Chondrocyte (in vitro differentiated cells): ENCODE measurements at regions not wholly inside any gene's neighbourhood (a gene's known extent, or its start where the extent isn't known, plus 50 kb on each side); places are given as distances from the start of the nearest gene placed in this dataset.

Source experiments
- DNase-seq: peaks from one replicate; pipeline ENCODE4 v3.0.0; 2021; ENCODE audit warnings: mixed read lengths, low spot score
- H3K27ac Mint-ChIP-seq: one replicate; pipeline ENCODE4 v1.8.0; 2021; ENCODE audit warnings: mild to moderate bottlenecking, moderate library complexity, mixed read lengths; ENCODE audit not compliant: unreplicated experiment
- H3K27me3 Mint-ChIP-seq: 2 replicates; pipeline ENCODE4 v1.8.0; 2021; ENCODE audit warnings: low read depth, mixed read lengths
- H3K36me3 Mint-ChIP-seq: 2 replicates; pipeline ENCODE4 v1.8.0; 2021; ENCODE audit warnings: low read depth, mixed read lengths
- H3K4me1 Mint-ChIP-seq: 2 replicates; pipeline ENCODE4 v1.8.0; 2021; ENCODE audit warnings: low read depth, mild to moderate bottlenecking, mixed read lengths
- H3K4me3 Mint-ChIP-seq: one replicate; pipeline ENCODE4 v1.8.0; 2021; ENCODE audit warnings: mild to moderate bottlenecking, moderate library complexity, mixed read lengths; ENCODE audit not compliant: unreplicated experiment
- H3K9me3 Mint-ChIP-seq: 2 replicates; pipeline ENCODE4 v1.8.0; 2021; ENCODE audit warnings: low read depth, mixed read lengths
- CTCF ChIP-seq: fragments of 200-600 bp; sonication (generic); IDR thresholded peaks from 2 replicates; pipeline ENCODE4 v1.5.0; 2021; ENCODE audit warnings: antibody characterized with exemption, mild to moderate bottlenecking, moderate library complexity

GRCh38 chr1:82944822-82945221 is 1054.1 kb downstream of the TTLL7 start:
- DNase-seq: no peak
- H3K4me3 Mint-ChIP-seq: no peak overlapping the region
- no peak for TF ChIP-seq CTCF
- H3K27ac Mint-ChIP-seq: no peak overlapping the region
- no peaks in the 10 kb centered on the region for H3K4me1 Mint-ChIP-seq
- H3K27me3 Mint-ChIP-seq: no peaks in the 10 kb centered on the region
- H3K9me3 Mint-ChIP-seq: no peaks in the 10 kb centered on the region
- H3K36me3 Mint-ChIP-seq: no peaks in the 10 kb centered on the region

GRCh38 chr1:82934074-82934473 is 1064.9 kb downstream of the TTLL7 start:
- DNase-seq: no peak
- Mint-ChIP-seq H3K27me3 (no peaks in the 10 kb centered on the region), H3K4me3 (no peak overlapping the region), H3K27ac (no peak overlapping the region), H3K36me3 (no peaks in the 10 kb centered on the region), H3K4me1 (no peaks in the 10 kb centered on the region), H3K9me3 (peaks cover 6% of the 10 kb centered on the region)
- TF ChIP-seq CTCF: no peak

- no peak overlapping the region for H3K4me3 Mint-ChIP-seq
- no peaks in the 10 kb centered on the region for H3K4me1 Mint-ChIP-seq
- no peak for TF ChIP-seq CTCF
- no peak overlapping the region for H3K27ac Mint-ChIP-seq
- peaks cover 6% of the 10 kb centered on the region for H3K9me3 Mint-ChIP-seq
- H3K27me3 Mint-ChIP-seq: no peaks in the 10 kb centered on the region
- no peak for DNase-seq
- no peaks in the 10 kb centered on the region for H3K36me3 Mint-ChIP-seq
Measured at GRCh38 chr1:82932727-82933126, 1066.2 kb downstream of the TTLL7 start.

GRCh38 chr1:82932207-82932606 is 1066.7 kb downstream of the TTLL7 start:
- no peak overlapping the region for H3K4me3 Mint-ChIP-seq

GRCh38 chr1:82931006-82931405 is 1067.9 kb downstream of the TTLL7 start:
- no peak for TF ChIP-seq CTCF
- H3K4me1 Mint-ChIP-seq: peaks cover 3% of the 10 kb centered on the region
- no peak for DNase-seq
- no peak overlapping the region for H3K4me3 Mint-ChIP-seq
- no peaks in the 10 kb centered on the region for H3K9me3 Mint-ChIP-seq
- no peak overlapping the region for H3K27ac Mint-ChIP-seq
- H3K27me3 Mint-ChIP-seq: no peaks in the 10 kb centered on the region
- no peaks in the 10 kb centered on the region for H3K36me3 Mint-ChIP-seq

More at GRCh38 chr1:82932207-82932606, 1066.7 kb downstream of the TTLL7 start:
- H3K36me3 Mint-ChIP-seq: no peaks in the 10 kb centered on the region
- H3K27ac Mint-ChIP-seq: no peak overlapping the region
- no peaks in the 10 kb centered on the region for H3K27me3 Mint-ChIP-seq
- no peak for DNase-seq
- H3K9me3 Mint-ChIP-seq: peaks cover 4% of the 10 kb centered on the region
- no peak for TF ChIP-seq CTCF
- H3K4me1 Mint-ChIP-seq: peaks cover 3% of the 10 kb centered on the region
